ENCODE measurements at regions not wholly inside any gene's neighbourhood (a gene's known extent, or its start where the extent isn't known, plus 50 kb on each side); places are given as distances from the start of the nearest gene placed in this dataset.
"Not testable (repeated sequence)": the region's sequence is repeated elsewhere in the genome, so short reads cannot be mapped to it uniquely, and the experiment has no call there.

- DNase-seq (ENCODE audit: low spot score), result no peak
Observed at GRCh38 chr17:71850812-71851211, 270.0 kb upstream of the SOX9 start.

GRCh38 chr17:71855010-71855409, 265.8 kb upstream of the SOX9 start:
- no peak for DNase-seq (ENCODE audit: low spot score)

- no peak for DNase-seq (ENCODE audit: low spot score)
Observed at GRCh38 chr17:71864755-71865154, 256.1 kb upstream of the SOX9 start.

GRCh38 chr17:71866095-71866494, 254.7 kb upstream of the SOX9 start:
- no peak for DNase-seq (ENCODE audit: low spot score)

GRCh38 chr17:71869293-71869692, 251.5 kb upstream of the SOX9 start:
- DNase-seq (ENCODE audit: low spot score), result no peak

- no peak for DNase-seq (ENCODE audit: low spot score)
Observed at GRCh38 chr17:71869841-71870545, 250.8 kb upstream of the SOX9 start.

GRCh38 chr17:71870546-71870862, 250.3 kb upstream of the SOX9 start:
- DNase-seq (ENCODE audit: low spot score), result no peak

- DNase-seq (ENCODE audit: low spot score), result no peak
Observed at GRCh38 chr17:71872843-71873485, 247.9 kb upstream of the SOX9 start.

- not testable (repeated sequence) for DNase-seq (ENCODE audit: low spot score)
Observed at GRCh38 chr17:71874773-71875172, 246.0 kb upstream of the SOX9 start.

GRCh38 chr17:71878271-71878670, 242.5 kb upstream of the SOX9 start:
- no peak for DNase-seq (ENCODE audit: low spot score)

GRCh38 chr17:71878998-71879397, 241.8 kb upstream of the SOX9 start:
- DNase-seq (ENCODE audit: low spot score), result no peak

- DNase-seq (ENCODE audit: low spot score), result no peak
Observed at GRCh38 chr17:71881041-71881440, 239.8 kb upstream of the SOX9 start.

- DNase-seq (ENCODE audit: low spot score), result no peak
Observed at GRCh38 chr17:71881581-71881980, 239.2 kb upstream of the SOX9 start.

- DNase-seq (ENCODE audit: low spot score), result no peak
Observed at GRCh38 chr17:71883258-71883657, 237.6 kb upstream of the SOX9 start.

- DNase-seq (ENCODE audit: low spot score), result no peak
Observed at GRCh38 chr17:71883845-71884244, 237.0 kb upstream of the SOX9 start.

GRCh38 chr17:71885662-71886061, 235.2 kb upstream of the SOX9 start:
- DNase-seq (ENCODE audit: low spot score), result no peak

- no peak for DNase-seq (ENCODE audit: low spot score)
Observed at GRCh38 chr17:71899317-71899716, 221.5 kb upstream of the SOX9 start.

- no peak for DNase-seq (ENCODE audit: low spot score)
Observed at GRCh38 chr17:71900621-71901229, 220.1 kb upstream of the SOX9 start.

- no peak for DNase-seq (ENCODE audit: low spot score)
Observed at GRCh38 chr17:71902894-71903506, 217.8 kb upstream of the SOX9 start.

- no peak for DNase-seq (ENCODE audit: low spot score)
Observed at GRCh38 chr17:71905376-71906031, 215.3 kb upstream of the SOX9 start.

GRCh38 chr17:71909155-71909554, 211.7 kb upstream of the SOX9 start:
- no peak for DNase-seq (ENCODE audit: low spot score)

GRCh38 chr17:71910002-71910401, 210.8 kb upstream of the SOX9 start:
- DNase-seq (ENCODE audit: low spot score), result no peak

- DNase-seq (ENCODE audit: low spot score), result no peak
Observed at GRCh38 chr17:71914042-71914441, 206.8 kb upstream of the SOX9 start.

Measured in HuH-7.5 (cell line).